ENCODE measurements at regions not wholly inside any gene's neighbourhood (a gene's known extent, or its start where the extent isn't known, plus 50 kb on each side); places are given as distances from the start of the nearest gene placed in this dataset.

DNA sequence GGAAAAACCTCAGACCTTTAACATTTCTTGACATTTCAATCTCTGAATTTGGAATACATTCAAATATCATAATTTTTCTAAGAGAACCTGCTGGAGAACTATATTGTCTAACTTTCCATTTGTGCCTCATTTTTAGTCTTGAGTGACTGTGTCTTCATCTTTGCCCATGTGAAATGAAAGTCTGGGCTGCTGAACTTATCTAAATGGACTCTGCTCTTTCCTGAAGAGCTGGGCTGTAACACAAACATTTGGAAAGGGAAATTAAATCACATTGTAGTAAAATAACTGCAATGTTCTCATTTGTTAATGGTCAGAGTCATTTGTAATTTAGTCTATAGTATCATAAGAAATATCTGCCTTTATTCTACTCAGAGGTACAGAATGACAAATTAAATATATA lies 373.1 kb downstream of the LRIG3 start:
- H3K27ac ChIP-seq, result no peak overlapping the region
- no peak for DNase-seq (ENCODE audit: low read depth in 1 of 2, low spot score in 1 of 2)

DNA sequence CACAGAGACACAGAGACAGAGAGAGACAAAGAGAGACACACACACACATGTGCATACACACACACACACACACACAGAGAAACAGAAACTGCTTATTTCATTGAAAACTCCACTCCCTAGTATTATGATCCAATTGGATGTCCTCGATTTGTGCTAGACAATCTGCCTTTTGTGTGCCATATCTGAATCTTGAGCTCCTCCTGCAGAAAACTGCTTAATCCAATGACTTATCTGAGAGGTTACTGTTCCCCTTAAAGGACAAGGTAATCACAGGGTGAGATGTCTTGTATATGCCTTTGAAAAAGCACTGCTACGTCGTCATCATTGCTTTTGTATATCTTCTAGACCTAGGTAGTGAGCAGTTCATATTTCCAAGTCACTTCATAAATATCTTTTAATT lies 371.5 kb downstream of the LRIG3 start:
- no peaks in the 10 kb centered on the region for H3K27me3 ChIP-seq

More for the DNA sequence above, 373.1 kb downstream of the LRIG3 start:
- Histone ChIP-seq H3K9me3 (ENCODE audit: low read depth) (no peaks in the 10 kb centered on the region), H3K36me3 (no peaks in the 10 kb centered on the region), H3K4me3 (no peak overlapping the region), H3K4me1 (ENCODE audit: low read depth) (no peaks in the 10 kb centered on the region), H3K27me3 (no peaks in the 10 kb centered on the region)
- TF ChIP-seq, protein P1, sequence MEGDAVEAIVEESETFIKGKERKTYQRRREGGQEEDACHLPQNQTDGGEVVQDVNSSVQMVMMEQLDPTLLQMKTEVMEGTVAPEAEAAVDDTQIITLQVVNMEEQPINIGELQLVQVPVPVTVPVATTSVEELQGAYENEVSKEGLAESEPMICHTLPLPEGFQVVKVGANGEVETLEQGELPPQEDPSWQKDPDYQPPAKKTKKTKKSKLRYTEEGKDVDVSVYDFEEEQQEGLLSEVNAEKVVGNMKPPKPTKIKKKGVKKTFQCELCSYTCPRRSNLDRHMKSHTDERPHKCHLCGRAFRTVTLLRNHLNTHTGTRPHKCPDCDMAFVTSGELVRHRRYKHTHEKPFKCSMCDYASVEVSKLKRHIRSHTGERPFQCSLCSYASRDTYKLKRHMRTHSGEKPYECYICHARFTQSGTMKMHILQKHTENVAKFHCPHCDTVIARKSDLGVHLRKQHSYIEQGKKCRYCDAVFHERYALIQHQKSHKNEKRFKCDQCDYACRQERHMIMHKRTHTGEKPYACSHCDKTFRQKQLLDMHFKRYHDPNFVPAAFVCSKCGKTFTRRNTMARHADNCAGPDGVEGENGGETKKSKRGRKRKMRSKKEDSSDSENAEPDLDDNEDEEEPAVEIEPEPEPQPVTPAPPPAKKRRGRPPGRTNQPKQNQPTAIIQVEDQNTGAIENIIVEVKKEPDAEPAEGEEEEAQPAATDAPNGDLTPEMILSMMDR (IDR thresholded peaks at IDR 0.05; ENCODE audit: low read depth, low read length), result no peak

DNA sequence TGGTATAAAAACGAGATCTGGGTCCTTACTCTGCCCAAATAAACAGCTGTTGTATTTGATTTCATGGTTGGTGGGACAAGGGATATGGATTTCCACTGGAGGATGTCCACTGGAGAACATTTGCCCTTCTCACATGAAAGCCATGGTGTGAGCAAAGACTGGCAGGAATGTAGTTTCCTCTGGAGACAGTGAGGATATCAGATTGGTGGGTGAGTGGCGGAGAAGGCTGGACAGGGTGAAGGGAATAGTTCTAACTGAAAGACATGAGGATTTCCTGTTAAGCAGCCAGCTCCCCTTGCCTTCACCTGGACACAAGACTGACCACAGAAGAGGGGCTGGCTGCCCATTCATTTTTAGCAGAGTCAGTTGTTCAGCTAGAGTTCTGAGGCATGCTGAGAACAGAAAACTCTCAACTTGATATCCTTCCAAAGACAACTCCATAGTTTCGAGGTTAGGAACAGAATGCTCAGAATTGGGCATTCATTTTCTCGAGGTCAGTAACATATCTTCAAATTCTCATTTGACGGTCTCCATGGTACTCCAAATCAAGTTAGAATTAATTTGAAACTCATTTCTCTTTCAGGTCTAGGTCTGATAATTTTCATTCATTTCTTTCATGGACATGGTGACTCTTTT lies 365.7 kb downstream of the LRIG3 start:
- H3K4me1 ChIP-seq (ENCODE audit: low read depth), result no peaks in the 10 kb centered on the region
- no peak overlapping the region for H3K4me3 ChIP-seq
- no peaks in the 10 kb centered on the region for H3K27me3 ChIP-seq
- H3K36me3 ChIP-seq, result no peaks in the 10 kb centered on the region
- no peak overlapping the region for H3K27ac ChIP-seq
- TF ChIP-seq, protein P1 (IDR thresholded peaks at IDR 0.05; ENCODE audit: low read depth, low read length), result no peak
- DNase-seq (ENCODE audit: low read depth in 1 of 2, low spot score in 1 of 2), result no peak
- H3K9me3 ChIP-seq (ENCODE audit: low read depth), result no peaks in the 10 kb centered on the region

More for the DNA sequence above, 371.5 kb downstream of the LRIG3 start:
- no peak overlapping the region for H3K27ac ChIP-seq
- H3K4me1 ChIP-seq (ENCODE audit: low read depth), result no peaks in the 10 kb centered on the region
- H3K36me3 ChIP-seq, result no peaks in the 10 kb centered on the region
- no peak for DNase-seq (ENCODE audit: low read depth in 1 of 2, low spot score in 1 of 2)
- H3K4me3 ChIP-seq, result no peak overlapping the region
- H3K9me3 ChIP-seq (ENCODE audit: low read depth), result no peaks in the 10 kb centered on the region
- TF ChIP-seq, protein P1 (IDR thresholded peaks at IDR 0.05; ENCODE audit: low read depth, low read length), result no peak

DNA sequence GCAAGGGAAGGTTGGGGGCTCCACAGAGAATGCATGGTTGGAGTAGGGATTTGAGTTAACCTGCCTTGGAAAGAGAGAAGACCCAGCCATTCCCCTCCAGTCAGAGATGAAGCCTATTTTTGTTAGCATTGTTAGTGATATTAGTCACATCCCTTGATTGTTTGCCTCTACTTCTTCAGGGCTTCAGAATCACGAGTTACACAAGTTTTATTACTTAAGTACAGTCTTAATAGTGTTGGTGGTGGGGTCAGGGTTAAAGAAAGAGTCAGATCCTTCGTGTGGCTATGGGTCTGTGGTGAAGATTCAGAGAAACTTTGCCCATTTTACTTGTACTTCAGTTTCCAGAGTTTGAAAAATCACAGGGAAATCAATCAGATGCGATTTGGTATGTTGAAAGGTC lies 363.1 kb downstream of the LRIG3 start:
- Histone ChIP-seq H3K36me3 (no peaks in the 10 kb centered on the region), H3K27ac (no peak overlapping the region), H3K4me3 (no peak overlapping the region), H3K4me1 (ENCODE audit: low read depth) (no peaks in the 10 kb centered on the region), H3K9me3 (ENCODE audit: low read depth) (no peaks in the 10 kb centered on the region), H3K27me3 (no peaks in the 10 kb centered on the region)
- peak in 1 of 2 donors; percentile 75 for DNase-seq (ENCODE audit: low read depth in 1 of 2, low spot score in 1 of 2)
- TF ChIP-seq, protein P1 (IDR thresholded peaks at IDR 0.05; ENCODE audit: low read depth, low read length), result no peak

DNA sequence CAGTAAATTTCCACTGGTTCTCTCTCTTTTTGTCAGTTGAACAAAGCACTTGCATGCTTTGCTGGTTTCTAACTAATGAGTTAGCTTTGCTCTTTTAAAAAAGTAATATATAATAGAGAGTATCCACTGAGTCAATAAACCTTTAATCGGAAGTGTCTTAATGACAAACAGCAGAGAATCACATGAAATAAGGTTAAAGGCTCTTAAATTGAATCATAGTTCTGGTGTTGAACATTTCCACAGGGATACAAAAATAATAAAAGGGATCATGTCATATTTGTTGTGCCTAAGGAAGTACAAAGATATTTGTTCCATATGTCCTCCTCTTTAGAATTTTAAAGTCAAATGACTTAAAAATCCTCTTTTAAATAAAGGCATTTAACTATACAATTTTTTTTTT lies 362.6 kb downstream of the LRIG3 start:
- Histone ChIP-seq H3K27ac (no peak overlapping the region), H3K36me3 (no peaks in the 10 kb centered on the region), H3K4me3 (no peak overlapping the region), H3K27me3 (no peaks in the 10 kb centered on the region), H3K4me1 (ENCODE audit: low read depth) (no peaks in the 10 kb centered on the region), H3K9me3 (ENCODE audit: low read depth) (no peaks in the 10 kb centered on the region)
- TF ChIP-seq, protein P1 (IDR thresholded peaks at IDR 0.05; ENCODE audit: low read depth, low read length), result no peak
- no peak for DNase-seq (ENCODE audit: low read depth in 1 of 2, low spot score in 1 of 2)

All from cardiac muscle cell (in vitro differentiated cells and primary cell).